Common myeloid progenitor, CD34-positive (primary cell): ENCODE measurements at regions not wholly inside any gene's neighbourhood (a gene's known extent, or its start where the extent isn't known, plus 50 kb on each side); places are given as distances from the start of the nearest gene placed in this dataset.

ENCODE experiments used
- CTCF ChIA-PET: fragments of 350-600 bp; sonication (Branson Sonifier 250); formaldehyde crosslinking; loops from one replicate; lab custom pipeline; 2021; ENCODE audit warnings: antibody characterized with exemption; lab: Charles Lee
- POLR2A ChIA-PET: fragments of 350-600 bp; sonication (Branson Sonifier 250); formaldehyde crosslinking; loops from one replicate; lab custom pipeline; 2021; ENCODE audit warnings: antibody characterized with exemption; lab: Charles Lee
- DNase-seq, 3 donors: peaks; one replicate each; pipeline versions ENCODE4 v3.0.0 to v3.0.0-alpha.2; 2013
- H3K27ac ChIP-seq, 2 experiments: 1 replicate in 1 of 2; 2 replicates in 1 of 2; pipeline ENCODE4 v1.7.0; 2013; ENCODE audit warnings: inconsistent platforms in 2 of 2, low read length in 2 of 2, mild to moderate bottlenecking in 2 of 2, low read depth in 1 of 2, moderate library complexity in 1 of 2; ENCODE audit not compliant: severe bottlenecking in 2 of 2, insufficient read depth in 1 of 2, poor library complexity in 1 of 2
- H3K27me3 ChIP-seq, 5 experiments: replicated peaks in 2 of 5; 1 replicate in 3 of 5; 2 replicates in 2 of 5; pipeline versions ENCODE4 v1.6.1 to v1.7.0; 2013; ENCODE audit warnings: low read length in 4 of 5, mild to moderate bottlenecking in 2 of 5, moderate library complexity in 2 of 5, inconsistent platforms in 1 of 5; ENCODE audit not compliant: insufficient read depth in 5 of 5, control insufficient read depth in 4 of 5
- H3K36me3 ChIP-seq, 4 experiments: 1 replicate in 2 of 4; 2 replicates in 2 of 4; pipeline versions ENCODE4 v1.6.1 to v1.7.0; 2013; ENCODE audit warnings: low read length in 3 of 4, control low read depth in 1 of 4, mild to moderate bottlenecking in 1 of 4; ENCODE audit not compliant: control insufficient read depth in 4 of 4, insufficient read depth in 4 of 4
- H3K4me1 ChIP-seq, 4 experiments: 1 replicate in 3 of 4; 2 replicates in 1 of 4; pipeline versions ENCODE4 v1.6.1 to v1.7.1; 2013; ENCODE audit warnings: low read length in 3 of 4, mild to moderate bottlenecking in 3 of 4, control low read depth in 1 of 4, inconsistent platforms in 1 of 4, moderate library complexity in 1 of 4; ENCODE audit not compliant: control insufficient read depth in 4 of 4, insufficient read depth in 4 of 4; ENCODE audit errors: control extremely low read depth in 1 of 4
- H3K4me3 ChIP-seq, 7 experiments: 1 replicate in 4 of 7; 2 replicates in 3 of 7; pipeline versions ENCODE4 v1.5.1 to v1.7.0; 2013; ENCODE audit warnings: mild to moderate bottlenecking in 7 of 7, low read length in 6 of 7, moderate library complexity in 6 of 7, inconsistent platforms in 2 of 7, low read depth in 2 of 7, control low read depth in 1 of 7; ENCODE audit not compliant: insufficient read depth in 4 of 7, control insufficient read depth in 1 of 7; ENCODE audit errors: extremely low read depth in 1 of 7
- H3K9me3 ChIP-seq, 5 experiments: 1 replicate in 4 of 5; 2 replicates in 1 of 5; pipeline versions ENCODE4 v1.6.1 to v1.7.1; 2013; ENCODE audit warnings: low read length in 4 of 5, mild to moderate bottlenecking in 2 of 5, inconsistent platforms in 1 of 5, low read depth in 1 of 5, moderate library complexity in 1 of 5; ENCODE audit not compliant: control insufficient read depth in 4 of 5, insufficient read depth in 2 of 5; ENCODE audit errors: control extremely low read depth in 1 of 5
- WGBS: methylation state at CpG from one replicate; pipeline ENCODE4 v1.1.5; 2013; ENCODE audit not compliant: insufficient coverage; 5-methylcytosine and 5-hydroxymethylcytosine counted together

GRCh38 chr13:103638706-103639105 is 572.5 kb upstream of the SLC10A2 start:
- no peaks in the 10 kb centered on the region for H3K27me3 ChIP-seq
- no peaks in the 10 kb centered on the region for H3K36me3 ChIP-seq
- no peak overlapping the region for H3K27ac ChIP-seq
- WGBS: 92% methylated on average over 2 of the region's 2 CpGs
- no peak overlapping the region for H3K4me3 ChIP-seq
- CTCF ChIA-PET: interaction anchor here (1.1 kb wide), 1 partner anchor 54 kb away, joined by 3 read pairs; no protein-coding TSS in a partner anchor
- POLR2A ChIA-PET: no interaction called here
- peaks cover 0 to 3% (median 0%) of the 10 kb centered on the region in 5 experiments for H3K9me3 ChIP-seq
- no peaks in the 10 kb centered on the region for H3K4me1 ChIP-seq
- DNase-seq: no peak

GRCh38 chr13:103634066-103634465 is 567.8 kb upstream of the SLC10A2 start:
- 88% methylated on average over 2 of the region's 2 CpGs for WGBS
- Histone ChIP-seq H3K36me3 (no peaks in the 10 kb centered on the region), H3K9me3 (no peaks in the 10 kb centered on the region), H3K4me3 (no peak overlapping the region), H3K4me1 (no peaks in the 10 kb centered on the region), H3K27me3 (no peaks in the 10 kb centered on the region), H3K27ac (no peak overlapping the region)
- POLR2A ChIA-PET: no interaction called here
- DNase-seq: no peak
- CTCF ChIA-PET: interaction anchor here (1.0 kb wide), 1 partner anchor 40 kb away, joined by 3 read pairs; no protein-coding TSS in a partner anchor

GRCh38 chr13:103625194-103625593 is 559.0 kb upstream of the SLC10A2 start:
- POLR2A ChIA-PET: no interaction called here
- WGBS: 96% methylated on average over 2 of the region's 5 CpGs

GRCh38 chr13:103618151-103618550 is 551.9 kb upstream of the SLC10A2 start:
- no peaks in the 10 kb centered on the region for H3K36me3 ChIP-seq
- no peak overlapping the region for H3K4me3 ChIP-seq
- H3K27ac ChIP-seq: no peak overlapping the region
- 78% methylated on average over 1 of the region's 1 CpG for WGBS
- no peaks in the 10 kb centered on the region for H3K27me3 ChIP-seq
- POLR2A ChIA-PET: no interaction called here
- H3K9me3 ChIP-seq: no peaks in the 10 kb centered on the region
- CTCF ChIA-PET: no interaction called here
- DNase-seq: no peak
- H3K4me1 ChIP-seq: no peaks in the 10 kb centered on the region

More at GRCh38 chr13:103625194-103625593, 559.0 kb upstream of the SLC10A2 start:
- no peaks in the 10 kb centered on the region for H3K36me3 ChIP-seq
- no peaks in the 10 kb centered on the region for H3K4me1 ChIP-seq
- no peaks in the 10 kb centered on the region for H3K27me3 ChIP-seq
- CTCF ChIA-PET: no interaction called here
- no peaks in the 10 kb centered on the region for H3K9me3 ChIP-seq
- no peak overlapping the region for H3K4me3 ChIP-seq
- no peak overlapping the region for H3K27ac ChIP-seq
- no peak for DNase-seq

- H3K4me1 ChIP-seq: no peaks in the 10 kb centered on the region
- H3K4me3 ChIP-seq: no peak overlapping the region
- CTCF ChIA-PET: interaction anchor here (0.7 kb wide), 1 partner anchor 20 kb away, joined by 3 read pairs; no protein-coding TSS in a partner anchor
- DNase-seq: no peak
- H3K9me3 ChIP-seq: no peaks in the 10 kb centered on the region
- H3K36me3 ChIP-seq: no peaks in the 10 kb centered on the region
- 91% methylated on average over 4 of the region's 4 CpGs for WGBS
- H3K27me3 ChIP-seq: no peaks in the 10 kb centered on the region
- H3K27ac ChIP-seq: no peak overlapping the region
- POLR2A ChIA-PET: no interaction called here
Observed at GRCh38 chr13:103615771-103616170, 549.6 kb upstream of the SLC10A2 start.

GRCh38 chr13:103614761-103615160 is 548.5 kb upstream of the SLC10A2 start:
- POLR2A ChIA-PET: no interaction called here
- Histone ChIP-seq H3K4me1 (no peaks in the 10 kb centered on the region), H3K4me3 (no peak overlapping the region), H3K27me3 (no peaks in the 10 kb centered on the region), H3K27ac (no peak overlapping the region), H3K9me3 (no peaks in the 10 kb centered on the region), H3K36me3 (no peaks in the 10 kb centered on the region)
- no peak for DNase-seq
- CTCF ChIA-PET: no interaction called here

GRCh38 chr13:103607995-103608394 is 541.8 kb upstream of the SLC10A2 start:
- no peak overlapping the region for H3K27ac ChIP-seq
- no CpG with 5 or more reads among the region's 1 CpG for WGBS
- H3K4me3 ChIP-seq: no peak overlapping the region
- no peaks in the 10 kb centered on the region for H3K36me3 ChIP-seq
- no peaks in the 10 kb centered on the region for H3K4me1 ChIP-seq
- ChIA-PET CTCF (interaction anchor here (1.8 kb wide), 1 partner anchor 10 kb away, joined by 3 read pairs; no protein-coding TSS in a partner anchor), POLR2A (no interaction called here)
- DNase-seq: no peak
- H3K27me3 ChIP-seq: no peaks in the 10 kb centered on the region
- no peaks in the 10 kb centered on the region for H3K9me3 ChIP-seq
